ENCODE measurements at regions not wholly inside any gene's neighbourhood (a gene's known extent, or its start where the extent isn't known, plus 50 kb on each side); places are given as distances from the start of the nearest gene placed in this dataset.
A peak's percentile ranks its signal among the peaks of the same experiment; 100 is the strongest.
"Not testable (repeated sequence)": the region's sequence is repeated elsewhere in the genome, so short reads cannot be mapped to it uniquely, and the experiment has no call there.

DNA sequence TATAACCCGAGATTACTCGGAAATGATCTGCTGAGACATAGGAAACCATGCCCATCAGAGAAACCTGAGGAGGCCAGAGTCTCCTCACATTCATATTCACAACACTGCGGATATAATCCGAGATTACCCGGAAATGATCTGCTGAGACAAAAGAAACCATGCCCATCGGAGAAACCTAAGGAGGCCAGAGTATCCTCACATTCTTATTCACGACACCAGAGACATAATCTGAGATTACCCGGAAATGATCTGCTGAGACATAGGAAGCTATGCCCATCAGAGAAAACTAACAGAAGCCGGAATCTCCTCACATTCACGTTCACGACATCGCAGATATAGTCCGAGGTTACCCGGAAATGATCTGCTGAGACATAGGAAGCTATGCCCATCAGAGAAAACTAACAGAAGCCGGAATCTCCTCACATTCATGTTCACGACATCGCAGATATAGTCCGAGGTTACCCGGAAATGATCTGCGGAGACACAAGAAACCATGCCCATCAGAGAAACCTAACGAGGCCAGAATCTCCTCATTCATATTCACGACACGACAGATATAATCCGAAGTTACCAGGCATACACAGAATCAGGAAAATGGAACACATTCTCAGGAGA, 422.3 kb upstream of the AKR1E2 start:
- no peak for DNase-seq (ENCODE audit: low read depth)
- TF ChIP-seq, protein P1, sequence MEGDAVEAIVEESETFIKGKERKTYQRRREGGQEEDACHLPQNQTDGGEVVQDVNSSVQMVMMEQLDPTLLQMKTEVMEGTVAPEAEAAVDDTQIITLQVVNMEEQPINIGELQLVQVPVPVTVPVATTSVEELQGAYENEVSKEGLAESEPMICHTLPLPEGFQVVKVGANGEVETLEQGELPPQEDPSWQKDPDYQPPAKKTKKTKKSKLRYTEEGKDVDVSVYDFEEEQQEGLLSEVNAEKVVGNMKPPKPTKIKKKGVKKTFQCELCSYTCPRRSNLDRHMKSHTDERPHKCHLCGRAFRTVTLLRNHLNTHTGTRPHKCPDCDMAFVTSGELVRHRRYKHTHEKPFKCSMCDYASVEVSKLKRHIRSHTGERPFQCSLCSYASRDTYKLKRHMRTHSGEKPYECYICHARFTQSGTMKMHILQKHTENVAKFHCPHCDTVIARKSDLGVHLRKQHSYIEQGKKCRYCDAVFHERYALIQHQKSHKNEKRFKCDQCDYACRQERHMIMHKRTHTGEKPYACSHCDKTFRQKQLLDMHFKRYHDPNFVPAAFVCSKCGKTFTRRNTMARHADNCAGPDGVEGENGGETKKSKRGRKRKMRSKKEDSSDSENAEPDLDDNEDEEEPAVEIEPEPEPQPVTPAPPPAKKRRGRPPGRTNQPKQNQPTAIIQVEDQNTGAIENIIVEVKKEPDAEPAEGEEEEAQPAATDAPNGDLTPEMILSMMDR (IDR thresholded peaks at IDR 0.05; ENCODE audit: control insufficient read depth, insufficient read depth, low read depth, low read length, missing control alignments), result no peak
- no peak overlapping the region for H3K4me3 ChIP-seq (ENCODE audit: control insufficient read depth, low read depth, low read length)

DNA sequence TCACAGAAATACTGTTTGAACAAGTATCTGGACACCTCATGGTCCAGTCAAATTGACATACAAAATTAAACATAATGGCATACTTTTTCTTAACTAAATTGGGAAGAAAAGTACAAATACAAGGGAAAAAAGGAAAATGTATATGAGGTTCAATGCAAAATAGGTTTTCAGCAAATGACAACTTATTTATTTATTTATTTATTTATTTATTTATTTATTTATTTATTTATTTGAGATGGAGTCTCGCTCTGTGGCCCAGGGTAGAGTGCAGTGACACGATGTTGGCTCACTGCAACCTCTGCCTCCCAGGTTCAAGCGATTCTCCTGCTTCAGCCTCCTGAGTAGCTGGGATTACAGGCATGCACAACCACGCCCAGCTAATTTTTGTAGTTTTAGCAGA, 424.9 kb upstream of the AKR1E2 start:
- DNase-seq (ENCODE audit: low read depth); H3K4me3 ChIP-seq (ENCODE audit: control insufficient read depth, low read depth, low read length): not testable (repeated sequence)

DNA sequence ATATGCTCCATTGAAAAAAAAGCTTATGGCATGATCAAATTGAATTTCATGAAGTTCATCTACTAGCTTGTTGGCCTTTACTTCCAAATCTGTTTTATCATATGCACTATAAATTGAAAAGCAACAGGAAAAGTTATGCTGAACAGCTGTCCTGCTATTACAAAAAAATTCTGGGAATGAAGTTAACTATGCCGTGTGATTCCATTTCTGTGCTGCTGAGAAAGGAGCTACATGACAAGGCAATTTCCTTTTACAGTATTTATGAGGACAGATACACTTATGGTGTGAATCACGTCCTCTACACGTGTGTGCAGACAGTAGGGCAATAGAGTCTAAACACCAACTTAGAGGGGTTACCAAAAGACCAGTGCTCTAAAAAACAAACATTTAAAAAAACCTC, 426.5 kb upstream of the AKR1E2 start:
- peak; percentile 18 for DNase-seq (ENCODE audit: low read depth)
- no peak overlapping the region for H3K4me3 ChIP-seq (ENCODE audit: control insufficient read depth, low read depth, low read length)
- TF ChIP-seq, protein P1 (IDR thresholded peaks at IDR 0.05; ENCODE audit: control insufficient read depth, insufficient read depth, low read depth, low read length, missing control alignments), result no peak

DNA sequence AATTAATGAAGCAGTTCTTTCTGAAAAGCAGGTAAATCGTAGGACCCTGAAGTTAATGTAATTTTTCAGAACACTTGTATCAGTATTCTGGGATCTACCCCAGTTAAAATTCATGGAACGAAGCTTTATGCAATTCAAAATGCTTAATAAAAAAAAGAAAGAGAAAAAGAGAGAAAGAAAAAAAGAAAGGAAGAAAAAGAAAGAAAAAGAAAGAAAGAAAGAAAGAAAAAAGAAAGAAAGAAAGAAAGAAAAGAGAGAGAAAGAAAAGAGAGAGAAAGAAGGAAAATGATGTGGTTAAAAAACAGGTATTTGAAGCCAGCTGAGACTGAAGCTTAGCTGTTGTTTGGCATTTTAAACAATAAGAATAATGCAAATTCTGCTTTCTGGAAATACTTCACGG, 427.4 kb upstream of the AKR1E2 start:
- DNase-seq (ENCODE audit: low read depth), result no peak
- H3K4me3 ChIP-seq (ENCODE audit: control insufficient read depth, low read depth, low read length), result no peak overlapping the region
- TF ChIP-seq, protein P1 (IDR thresholded peaks at IDR 0.05; ENCODE audit: control insufficient read depth, insufficient read depth, low read depth, low read length, missing control alignments), result no peak

DNA sequence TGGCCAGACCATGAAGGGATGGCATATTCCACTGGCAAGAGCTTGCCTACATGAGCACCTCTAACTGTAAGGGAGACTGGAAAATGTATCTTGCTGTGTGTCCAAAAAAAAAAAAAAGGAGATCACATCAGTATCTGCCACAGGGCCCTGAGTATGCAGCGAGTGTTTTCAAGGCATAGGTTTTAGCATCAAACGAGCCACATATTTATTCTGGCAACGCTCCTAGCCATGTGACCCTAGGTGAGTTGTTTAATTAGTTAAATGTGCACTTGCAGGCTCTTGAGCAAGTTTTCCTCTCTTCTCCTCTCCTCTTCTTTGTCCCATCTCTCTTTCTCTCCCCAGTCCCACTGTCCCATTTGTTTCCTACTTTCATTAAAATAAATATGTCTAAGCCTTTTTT, 428.7 kb upstream of the AKR1E2 start:
- TF ChIP-seq, protein P1 (IDR thresholded peaks at IDR 0.05; ENCODE audit: control insufficient read depth, insufficient read depth, low read depth, low read length, missing control alignments), result no peak
- DNase-seq (ENCODE audit: low read depth), result no peak
- no peak overlapping the region for H3K4me3 ChIP-seq (ENCODE audit: control insufficient read depth, low read depth, low read length)

DNA sequence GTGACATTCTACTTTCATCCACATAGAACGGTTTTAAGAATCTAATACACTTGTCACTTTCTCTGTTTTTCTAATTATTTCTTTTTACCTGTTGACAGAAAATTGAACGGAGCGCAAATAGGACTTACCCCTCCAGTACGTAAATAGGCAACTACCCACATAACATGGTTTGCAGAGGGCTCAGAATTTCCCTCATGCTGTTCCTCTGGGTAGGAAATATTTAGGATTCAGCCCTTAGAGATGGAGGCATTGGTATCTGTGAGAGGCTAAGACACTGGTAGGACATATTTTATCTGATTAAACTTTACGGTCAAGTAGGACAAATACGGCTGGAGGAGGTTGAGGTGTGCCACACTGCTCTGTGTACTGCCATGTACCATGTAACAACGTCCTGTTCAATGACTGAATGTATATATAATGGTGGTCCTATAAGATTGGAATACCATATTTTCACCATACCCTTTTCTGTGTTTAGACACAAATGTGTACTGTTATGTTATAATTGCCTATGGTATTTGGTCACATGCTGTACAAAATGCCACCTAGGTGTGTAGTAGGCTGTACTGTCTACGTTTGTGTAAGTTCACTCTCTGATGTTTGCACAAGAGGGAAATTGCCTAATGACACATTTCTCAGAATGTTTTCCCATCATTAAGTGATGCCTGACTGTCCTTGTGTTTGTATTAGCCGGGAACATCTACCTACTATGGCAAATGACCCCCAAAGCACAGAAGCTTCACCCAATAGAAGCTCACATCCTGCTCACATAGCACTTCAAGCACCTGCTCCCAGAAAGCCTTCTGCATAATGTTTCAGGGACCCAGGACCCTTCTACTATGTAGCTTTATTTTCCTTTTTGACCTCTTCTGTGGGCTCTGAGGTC, 429.4 kb upstream of the AKR1E2 start:
- no peak overlapping the region for H3K4me3 ChIP-seq (ENCODE audit: control insufficient read depth, low read depth, low read length)
- no peak for DNase-seq (ENCODE audit: low read depth)

DNA sequence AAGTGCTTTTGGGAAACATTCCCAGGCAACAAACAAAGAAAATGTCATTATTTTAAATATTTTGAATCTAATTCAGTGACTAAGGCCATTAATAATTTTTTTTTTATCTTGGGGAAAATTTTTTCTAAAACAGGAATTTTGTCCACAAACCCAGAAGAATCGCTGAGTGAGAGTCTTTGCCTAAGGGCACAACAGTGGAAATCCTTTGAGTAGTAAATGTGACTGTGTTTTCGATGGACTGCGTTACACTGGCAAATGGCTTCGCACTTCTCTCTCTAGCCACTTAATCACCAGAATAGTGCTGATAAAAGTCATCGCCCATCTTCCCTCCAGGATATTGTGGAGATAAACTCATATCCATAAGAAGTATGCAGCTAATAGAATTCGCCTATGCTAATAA, 430.3 kb upstream of the AKR1E2 start:
- DNase-seq (ENCODE audit: low read depth), result no peak
- no peak overlapping the region for H3K4me3 ChIP-seq (ENCODE audit: control insufficient read depth, low read depth, low read length)
- TF ChIP-seq, protein P1 (IDR thresholded peaks at IDR 0.05; ENCODE audit: control insufficient read depth, insufficient read depth, low read depth, low read length, missing control alignments), result no peak

More for the DNA sequence above, 429.4 kb upstream of the AKR1E2 start:
- TF ChIP-seq, protein P1 (IDR thresholded peaks at IDR 0.05; ENCODE audit: control insufficient read depth, insufficient read depth, low read depth, low read length, missing control alignments), result no peak

DNA sequence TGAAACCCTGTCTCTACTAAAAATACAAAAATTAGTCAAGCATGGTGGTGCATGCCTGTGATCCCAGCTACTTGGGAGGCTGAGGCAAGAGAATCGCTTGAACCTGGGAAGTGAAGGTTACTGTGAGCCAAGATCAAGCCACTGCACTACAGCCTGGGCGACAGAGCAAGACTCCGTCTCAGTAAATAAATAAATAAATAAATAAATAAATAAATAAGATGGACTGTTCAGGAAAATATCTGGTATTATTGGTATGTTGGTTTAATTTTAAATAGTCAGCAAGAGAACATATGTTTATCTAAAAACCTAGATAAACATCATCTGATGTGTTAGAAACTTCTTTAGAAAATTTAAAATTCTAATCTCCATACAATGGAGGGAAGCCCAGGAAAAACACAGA, 431.6 kb upstream of the AKR1E2 start:
- not testable (repeated sequence) for H3K4me3 ChIP-seq (ENCODE audit: control insufficient read depth, low read depth, low read length); DNase-seq (ENCODE audit: low read depth)

All from AG09309 (cell line).